Fibroblast of lung (primary cell): ENCODE measurements at regions not wholly inside any gene's neighbourhood (a gene's known extent, or its start where the extent isn't known, plus 50 kb on each side); places are given as distances from the start of the nearest gene placed in this dataset.

Source experiments
- DNase-seq, 2 donors: peaks; one replicate each; pipeline versions ENCODE4 v3.0.0 to v3.0.0-alpha.2; 2010; ENCODE audit warnings: low read depth in 2 of 2
- H2AFZ ChIP-seq: 2 replicates; pipeline ENCODE4 v1.5.1; 2012; ENCODE audit warnings: low read length, control low read depth, inconsistent platforms
- H3K27ac ChIP-seq: 2 replicates; pipeline ENCODE4 v1.5.1; 2011; ENCODE audit warnings: low read length, control low read depth; ENCODE audit not compliant: insufficient read depth
- H3K27me3 ChIP-seq: 2 replicates; pipeline ENCODE4 v1.5.1; 2011; ENCODE audit warnings: mild to moderate bottlenecking, low read length; ENCODE audit not compliant: control insufficient read depth, insufficient read depth
- H3K36me3 ChIP-seq: 2 replicates; pipeline ENCODE4 v1.5.1; 2011; ENCODE audit warnings: low read length; ENCODE audit not compliant: control insufficient read depth, insufficient read depth
- H3K4me1 ChIP-seq: 2 replicates; pipeline ENCODE4 v1.5.1; 2011; ENCODE audit warnings: low read length; ENCODE audit not compliant: control insufficient read depth, insufficient read depth; ENCODE audit errors: extremely low read depth
- H3K4me2 ChIP-seq: 2 replicates; pipeline ENCODE4 v1.5.1; 2011; ENCODE audit warnings: low read length, control low read depth; ENCODE audit not compliant: insufficient read depth; ENCODE audit errors: extremely low read depth
- H3K4me3 ChIP-seq, 4 experiments: fragments of 200-600 bp in 1 of 4; sonication (generic) in 1 of 4; replicated peaks in 1 of 4; 2 replicates each; pipeline ENCODE4 v1.5.1; 2011 to 2016; ENCODE audit warnings: low read length in 4 of 4, low read depth in 3 of 4, mild to moderate bottlenecking in 3 of 4, control low read depth in 2 of 4, inconsistent platforms in 1 of 4, mixed read lengths in 1 of 4; ENCODE audit not compliant: insufficient read depth in 1 of 4; ENCODE audit errors: control extremely low read depth in 1 of 4
- H3K79me2 ChIP-seq: 2 replicates; pipeline ENCODE4 v1.5.1; 2012; ENCODE audit warnings: mild to moderate bottlenecking, low read length, inconsistent platforms; ENCODE audit not compliant: control insufficient read depth, insufficient read depth
- H3K9ac ChIP-seq: 2 replicates; pipeline ENCODE4 v1.5.1; 2011; ENCODE audit warnings: mild to moderate bottlenecking, low read length, control low read depth; ENCODE audit not compliant: insufficient read depth
- H3K9me3 ChIP-seq: 2 replicates; pipeline ENCODE4 v1.5.1; 2012; ENCODE audit warnings: low read depth, low read length; ENCODE audit not compliant: control insufficient read depth, insufficient read depth
- H4K20me1 ChIP-seq: 2 replicates; pipeline ENCODE4 v1.5.1; 2011; ENCODE audit warnings: low read length; ENCODE audit not compliant: control insufficient read depth, insufficient read depth; ENCODE audit errors: extremely low read depth
- CTCF ChIP-seq, 2 donors: IDR thresholded peaks in 1 of 2; conservative IDR thresholded peaks in 1 of 2; 1 replicate in 1 of 2; 2 replicates in 1 of 2; pipeline ENCODE4 v1.5.1; 2011 to 2012; ENCODE audit warnings: low read length in 2 of 2, control low read depth in 1 of 2, inconsistent platforms in 1 of 2, low read depth in 1 of 2, mild to moderate bottlenecking in 1 of 2
- EZH2 ChIP-seq: IDR thresholded peaks from 2 replicates; pipeline ENCODE4 v1.5.1; 2012; ENCODE audit warnings: low read length, control low read depth, mild to moderate bottlenecking; ENCODE audit errors: missing control alignments

- Histone ChIP-seq H3K9me3 (no peaks in the 10 kb centered on the region), H3K27me3 (no peaks in the 10 kb centered on the region)
- TF ChIP-seq EZH2 = no peak
- TF ChIP-seq CTCF (conservative IDR thresholded peaks at IDR 0.05 in 1 of 2, IDR thresholded peaks at IDR 0.05 in 1 of 2; ENCODE audit: low read depth in 1 of 2, low read length in 2 of 2) = no peak
Observed at GRCh38 chr22:49259839-49260615, 567.6 kb downstream of the BRD1 start.

GRCh38 chr22:49258107-49259010 is 569.3 kb downstream of the BRD1 start:
- Histone ChIP-seq H4K20me1 (no peaks in the 10 kb centered on the region), H2AFZ (no peak overlapping the region), H3K4me1 (no peaks in the 10 kb centered on the region), H3K4me2 (no peak overlapping the region), H3K27ac (no peak overlapping the region), H3K4me3 (no peak overlapping the region), H3K9me3 (no peaks in the 10 kb centered on the region), H3K36me3 (no peaks in the 10 kb centered on the region), H3K27me3 (no peaks in the 10 kb centered on the region), H3K9ac (no peak overlapping the region), H3K79me2 (no peaks in the 10 kb centered on the region)
- no peak for DNase-seq
- TF ChIP-seq CTCF (conservative IDR thresholded peaks at IDR 0.05 in 1 of 2, IDR thresholded peaks at IDR 0.05 in 1 of 2; ENCODE audit: low read depth in 1 of 2, low read length in 2 of 2) (no peak), EZH2 (no peak)

More at GRCh38 chr22:49259839-49260615, 567.6 kb downstream of the BRD1 start:
- no peak overlapping the region for H3K27ac ChIP-seq
- H3K4me3 ChIP-seq = no peak overlapping the region
- no peak overlapping the region for H3K4me2 ChIP-seq
- no peak overlapping the region for H2AFZ ChIP-seq
- H4K20me1 ChIP-seq = no peaks in the 10 kb centered on the region
- H3K4me1 ChIP-seq = no peaks in the 10 kb centered on the region
- H3K36me3 ChIP-seq = no peaks in the 10 kb centered on the region
- no peak overlapping the region for H3K9ac ChIP-seq
- H3K79me2 ChIP-seq = no peaks in the 10 kb centered on the region
- no peak for DNase-seq

- TF ChIP-seq CTCF (conservative IDR thresholded peaks at IDR 0.05 in 1 of 2, IDR thresholded peaks at IDR 0.05 in 1 of 2; ENCODE audit: low read depth in 1 of 2, low read length in 2 of 2) (no peak), EZH2 (no peak)
- H4K20me1 ChIP-seq = no peaks in the 10 kb centered on the region
- no peak overlapping the region for H3K4me2 ChIP-seq
- H3K9me3 ChIP-seq = no peaks in the 10 kb centered on the region
- H3K27ac ChIP-seq = no peak overlapping the region
- no peaks in the 10 kb centered on the region for H3K4me1 ChIP-seq
- DNase-seq = no peak
- H3K79me2 ChIP-seq = no peaks in the 10 kb centered on the region
- H3K9ac ChIP-seq = no peak overlapping the region
- no peaks in the 10 kb centered on the region for H3K27me3 ChIP-seq
- H3K4me3 ChIP-seq = no peak overlapping the region
- no peaks in the 10 kb centered on the region for H3K36me3 ChIP-seq
- no peak overlapping the region for H2AFZ ChIP-seq
Observed at GRCh38 chr22:49257551-49257961, 570.1 kb downstream of the BRD1 start.
